Naive thymus-derived CD4-positive, alpha-beta T cell (primary cell): ENCODE measurements at regions not wholly inside any gene's neighbourhood (a gene's known extent, or its start where the extent isn't known, plus 50 kb on each side); places are given as distances from the start of the nearest gene placed in this dataset.

ENCODE experiments used
- ATAC-seq: fragments of 150-1000 bp; cut with Tn5 transposase; 2 replicates; pipeline ENCODE4 v1.10.0; 2021; ENCODE audit warnings: mild to moderate bottlenecking, moderate library complexity
- CTCF ChIA-PET: fragments of 350-600 bp; sonication (Branson Sonifier 250); formaldehyde crosslinking; loops from one replicate; lab custom pipeline; 2021; ENCODE audit warnings: antibody characterized with exemption; lab: Charles Lee
- POLR2A ChIA-PET: fragments of 350-600 bp; sonication (Branson Sonifier 250); formaldehyde crosslinking; loops from one replicate; lab custom pipeline; 2021; ENCODE audit warnings: antibody characterized with exemption, inconsistent platforms; lab: Charles Lee
- DNase-seq, 9 donors: peaks; one replicate each; pipeline versions ENCODE4 v3.0.0 to v3.0.0-alpha.2; 2020 to 2022; ENCODE audit warnings: mixed read lengths in 1 of 9
- H3K27ac ChIP-seq: one replicate; pipeline ENCODE4 v1.7.0; 2013; ENCODE audit warnings: mild to moderate bottlenecking, low read depth, low read length, moderate library complexity
- H3K27me3 ChIP-seq, 2 donors: one replicate each; pipeline ENCODE4 v1.7.0; 2013; ENCODE audit warnings: low read length in 2 of 2, mild to moderate bottlenecking in 2 of 2, moderate library complexity in 2 of 2; ENCODE audit not compliant: control insufficient read depth in 2 of 2, insufficient read depth in 2 of 2
- H3K36me3 ChIP-seq, 3 experiments: 1 replicate in 2 of 3; 2 replicates in 1 of 3; pipeline ENCODE4 v1.7.0; 2013; ENCODE audit warnings: low read length in 3 of 3, mild to moderate bottlenecking in 3 of 3, moderate library complexity in 1 of 3; ENCODE audit not compliant: insufficient read depth in 3 of 3, control insufficient read depth in 2 of 3
- H3K4me1 ChIP-seq, 2 donors: one replicate each; pipeline ENCODE4 v1.7.0; 2013; ENCODE audit warnings: low read length in 2 of 2, mild to moderate bottlenecking in 2 of 2, moderate library complexity in 1 of 2; ENCODE audit not compliant: control insufficient read depth in 2 of 2, insufficient read depth in 2 of 2
- H3K4me3 ChIP-seq: 2 replicates; pipeline ENCODE4 v1.7.0; 2013; ENCODE audit warnings: mild to moderate bottlenecking, low read length
- H3K9me3 ChIP-seq, 3 experiments: 1 replicate in 2 of 3; 2 replicates in 1 of 3; pipeline ENCODE4 v1.7.0; 2013; ENCODE audit warnings: low read length in 3 of 3; ENCODE audit not compliant: control insufficient read depth in 2 of 3
- H3K27ac Mint-ChIP-seq, 9 donors: one replicate each; pipeline ENCODE4 v1.8.0; 2020 to 2022; ENCODE audit warnings: mixed read lengths in 9 of 9, mild to moderate bottlenecking in 8 of 9, moderate library complexity in 5 of 9, inconsistent platforms in 2 of 9
- H3K27me3 Mint-ChIP-seq, 5 donors: one replicate each; pipeline ENCODE4 v1.8.0; 2021 to 2022; ENCODE audit warnings: mixed read lengths in 5 of 5, mild to moderate bottlenecking in 1 of 5
- H3K36me3 Mint-ChIP-seq, 5 donors: one replicate each; pipeline ENCODE4 v1.8.0; 2020 to 2022; ENCODE audit warnings: mixed read lengths in 5 of 5, mild to moderate bottlenecking in 3 of 5, inconsistent platforms in 1 of 5
- H3K4me1 Mint-ChIP-seq, 7 donors: one replicate each; pipeline ENCODE4 v1.8.0; 2020 to 2022; ENCODE audit warnings: mixed read lengths in 7 of 7, mild to moderate bottlenecking in 3 of 7, inconsistent platforms in 1 of 7
- H3K4me3 Mint-ChIP-seq, 10 donors: one replicate each; pipeline ENCODE4 v1.8.0; 2020 to 2022; ENCODE audit warnings: mild to moderate bottlenecking in 10 of 10, mixed read lengths in 10 of 10, moderate library complexity in 6 of 10, inconsistent platforms in 2 of 10
- H3K9me3 Mint-ChIP-seq, 11 donors: one replicate each; pipeline ENCODE4 v1.8.0; 2020 to 2022; ENCODE audit warnings: mixed read lengths in 11 of 11, mild to moderate bottlenecking in 4 of 11, inconsistent platforms in 1 of 11, moderate library complexity in 1 of 11
- intact Hi-C, 2 donors: fragments of 100-400 bp; cut with micrococcal nuclease; formaldehyde crosslinking; loops; one replicate each; pipeline ENCODE4 v1.15.1; 2023

DNA sequence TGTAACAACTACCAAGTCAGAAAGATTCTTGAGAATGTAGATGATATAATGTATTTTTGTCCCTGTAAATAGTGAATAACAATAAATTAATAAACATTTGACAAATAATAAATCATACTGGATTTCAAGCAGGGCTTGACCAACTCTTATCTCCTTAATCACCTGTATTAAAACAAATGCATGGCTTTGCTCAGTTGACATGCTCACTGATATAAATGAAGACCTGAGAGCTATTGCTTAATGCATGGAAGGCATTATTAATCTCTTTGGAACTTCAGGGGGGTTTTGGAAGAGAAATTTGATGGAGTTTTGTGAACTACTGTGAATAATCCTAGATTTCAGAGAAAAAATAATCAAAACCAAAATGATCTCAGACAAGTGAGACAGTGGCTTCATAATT is 1420.4 kb upstream of the TENM4 start:
- Histone ChIP-seq H3K27ac (no peak overlapping the region), H3K9me3 (no peaks in the 10 kb centered on the region), H3K36me3 (no peaks in the 10 kb centered on the region), H3K4me1 (no peaks in the 10 kb centered on the region), H3K4me3 (no peak overlapping the region), H3K27me3 (no peaks in the 10 kb centered on the region)
- Mint-ChIP-seq H3K9me3 (peaks cover 0 to 20% (median 2%) of the 10 kb centered on the region in 11 donors), H3K4me3 (no peak overlapping the region), H3K27ac (no peak overlapping the region), H3K27me3 (no peaks in the 10 kb centered on the region), H3K4me1 (no peaks in the 10 kb centered on the region), H3K36me3 (no peaks in the 10 kb centered on the region)
- intact Hi-C loops = no loop called here
- POLR2A ChIA-PET = no interaction called here
- ATAC-seq = no peak
- CTCF ChIA-PET = no interaction called here
- no peak for DNase-seq

- Mint-ChIP-seq H3K4me3 (no peak overlapping the region), H3K27ac (no peak overlapping the region), H3K36me3 (no peaks in the 10 kb centered on the region), H3K4me1 (no peaks in the 10 kb centered on the region), H3K27me3 (no peaks in the 10 kb centered on the region), H3K9me3 (peaks cover 0 to 20% (median 2%) of the 10 kb centered on the region in 11 donors)
- ChIA-PET POLR2A (no interaction called here), CTCF (no interaction called here)
- intact Hi-C loops = no loop called here
- no peaks in the 10 kb centered on the region for H3K4me1 ChIP-seq
- H3K9me3 ChIP-seq = no peaks in the 10 kb centered on the region
- H3K27me3 ChIP-seq = no peaks in the 10 kb centered on the region
- DNase-seq (no peak), ATAC-seq (no peak)
- no peak overlapping the region for H3K4me3 ChIP-seq
- H3K36me3 ChIP-seq = no peaks in the 10 kb centered on the region
- no peak overlapping the region for H3K27ac ChIP-seq
Observed at GRCh38 chr11:80860632-80861031, 1419.8 kb upstream of the TENM4 start.

- CTCF ChIA-PET = no interaction called here
- H3K27me3 Mint-ChIP-seq = no peaks in the 10 kb centered on the region
Observed at GRCh38 chr11:80856066-80856465, 1415.2 kb upstream of the TENM4 start.

GRCh38 chr11:80855426-80855825 is 1414.6 kb upstream of the TENM4 start:
- no peak overlapping the region for H3K4me3 Mint-ChIP-seq
- ChIA-PET CTCF (no interaction called here), POLR2A (no interaction called here)
- no peaks in the 10 kb centered on the region for H3K4me1 ChIP-seq
- DNase-seq = no peak
- H3K4me3 ChIP-seq = no peak overlapping the region
- no peaks in the 10 kb centered on the region for H3K4me1 Mint-ChIP-seq
- H3K9me3 Mint-ChIP-seq = peaks cover 0 to 18% (median 4%) of the 10 kb centered on the region in 11 donors
- H3K27me3 ChIP-seq = no peaks in the 10 kb centered on the region
- H3K9me3 ChIP-seq = no peaks in the 10 kb centered on the region
- no peaks in the 10 kb centered on the region for H3K27me3 Mint-ChIP-seq
- no peak overlapping the region for H3K27ac Mint-ChIP-seq
- no peak overlapping the region for H3K27ac ChIP-seq
- no peaks in the 10 kb centered on the region for H3K36me3 ChIP-seq
- no peaks in the 10 kb centered on the region for H3K36me3 Mint-ChIP-seq
- no peak for ATAC-seq
- intact Hi-C loops = no loop called here

More at GRCh38 chr11:80856066-80856465, 1415.2 kb upstream of the TENM4 start:
- intact Hi-C loops = no loop called here
- Histone ChIP-seq H3K4me1 (no peaks in the 10 kb centered on the region), H3K27ac (no peak overlapping the region), H3K27me3 (no peaks in the 10 kb centered on the region), H3K36me3 (no peaks in the 10 kb centered on the region), H3K9me3 (no peaks in the 10 kb centered on the region), H3K4me3 (no peak overlapping the region)
- H3K4me1 Mint-ChIP-seq = no peaks in the 10 kb centered on the region
- H3K4me3 Mint-ChIP-seq = no peak overlapping the region
- peaks cover 0 to 18% (median 4%) of the 10 kb centered on the region in 11 donors for H3K9me3 Mint-ChIP-seq
- DNase-seq = no peak
- ATAC-seq = no peak
- no peaks in the 10 kb centered on the region for H3K36me3 Mint-ChIP-seq
- H3K27ac Mint-ChIP-seq = no peak overlapping the region
- POLR2A ChIA-PET = no interaction called here

DNA sequence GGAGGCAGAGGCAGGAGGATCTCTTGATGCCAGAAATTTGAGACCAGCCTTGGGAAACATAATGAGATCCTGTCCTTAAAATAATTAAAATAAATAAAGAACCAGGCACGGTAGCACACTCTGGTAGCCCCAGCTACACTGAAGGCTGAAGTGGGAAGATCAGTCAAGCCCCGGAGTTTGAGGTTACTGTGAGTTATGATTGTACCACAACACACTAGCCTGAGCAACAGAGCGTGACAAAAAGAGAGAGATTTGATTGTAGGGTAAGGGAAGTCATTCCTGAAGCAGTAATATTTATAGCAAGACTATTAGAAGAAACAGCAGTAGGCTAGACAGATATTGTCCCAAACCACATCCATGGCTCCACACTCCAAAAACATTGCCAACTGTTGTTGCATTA is 1408.4 kb upstream of the TENM4 start:
- Histone ChIP-seq H3K4me3 (no peak overlapping the region), H3K4me1 (no peaks in the 10 kb centered on the region), H3K27me3 (no peaks in the 10 kb centered on the region), H3K27ac (no peak overlapping the region), H3K36me3 (no peaks in the 10 kb centered on the region), H3K9me3 (no peaks in the 10 kb centered on the region)
- Mint-ChIP-seq H3K27me3 (no peaks in the 10 kb centered on the region), H3K4me3 (no peak overlapping the region), H3K9me3 (peaks cover 0 to 18% (median 6%) of the 10 kb centered on the region in 11 donors), H3K27ac (no peak overlapping the region), H3K4me1 (no peaks in the 10 kb centered on the region), H3K36me3 (no peaks in the 10 kb centered on the region)
- ChIA-PET POLR2A (no interaction called here), CTCF (no interaction called here)
- intact Hi-C loops = no loop called here
- DNase-seq (no peak), ATAC-seq (no peak)

DNA sequence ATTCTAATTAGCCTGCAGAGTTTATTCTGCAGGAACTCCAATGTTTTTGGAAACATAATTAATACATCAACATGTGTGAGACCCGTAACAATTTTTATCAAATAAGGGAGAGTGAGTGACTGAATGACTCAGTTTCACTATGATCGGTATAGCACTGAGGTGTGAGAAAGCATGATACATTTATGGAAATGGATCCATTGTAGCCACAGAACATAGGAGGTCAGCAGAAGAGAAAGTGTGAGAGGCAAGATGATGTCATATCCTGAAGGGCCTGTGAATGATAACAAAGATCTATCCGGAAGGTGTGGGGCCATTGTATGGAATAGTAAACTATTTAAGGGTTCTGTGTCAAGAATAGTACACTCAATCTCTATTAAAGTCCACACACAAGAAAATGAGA is 1406.1 kb upstream of the TENM4 start:
- H3K4me3 Mint-ChIP-seq = no peak overlapping the region
- no peaks in the 10 kb centered on the region for H3K4me1 ChIP-seq
- no peak overlapping the region for H3K4me3 ChIP-seq
- no peak overlapping the region for H3K27ac ChIP-seq
- CTCF ChIA-PET = no interaction called here
- H3K9me3 ChIP-seq = no peaks in the 10 kb centered on the region
- ATAC-seq (no peak), DNase-seq (no peak)
- no peaks in the 10 kb centered on the region for H3K27me3 Mint-ChIP-seq
- POLR2A ChIA-PET = no interaction called here
- intact Hi-C loops = no loop called here
- no peaks in the 10 kb centered on the region for H3K4me1 Mint-ChIP-seq
- H3K9me3 Mint-ChIP-seq = peaks cover 0 to 23% (median 4%) of the 10 kb centered on the region in 11 donors
- no peaks in the 10 kb centered on the region for H3K36me3 ChIP-seq
- no peak overlapping the region for H3K27ac Mint-ChIP-seq
- H3K36me3 Mint-ChIP-seq = no peaks in the 10 kb centered on the region
- H3K27me3 ChIP-seq = no peaks in the 10 kb centered on the region

DNA sequence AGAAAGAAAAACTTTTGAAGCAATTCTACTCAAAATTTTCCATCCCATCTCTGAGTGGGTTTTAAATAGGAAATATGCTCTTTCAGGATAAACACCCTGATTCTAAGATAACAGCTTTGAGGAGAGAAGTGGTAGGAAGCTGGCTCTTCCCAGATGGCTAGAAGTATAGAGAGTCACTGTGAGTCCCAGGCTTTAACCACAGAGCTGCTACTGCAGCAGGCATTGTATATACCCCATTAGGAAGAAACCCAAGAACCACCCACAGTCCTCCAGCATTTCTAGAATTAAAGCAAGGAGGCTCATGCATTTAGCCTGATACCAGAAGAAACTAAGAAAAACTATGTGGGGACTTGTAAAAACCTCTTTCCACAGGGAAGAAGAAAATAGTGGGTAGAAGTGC is 1405.6 kb upstream of the TENM4 start:
- POLR2A ChIA-PET = no interaction called here
- H3K27ac ChIP-seq = no peak overlapping the region
- CTCF ChIA-PET = no interaction called here
- no peaks in the 10 kb centered on the region for H3K36me3 Mint-ChIP-seq
- H3K4me1 ChIP-seq = no peaks in the 10 kb centered on the region
- H3K27me3 ChIP-seq = no peaks in the 10 kb centered on the region
- intact Hi-C loops = no loop called here
- no peaks in the 10 kb centered on the region for H3K9me3 ChIP-seq
- peaks cover 0 to 23% (median 4%) of the 10 kb centered on the region in 11 donors for H3K9me3 Mint-ChIP-seq
- no peaks in the 10 kb centered on the region for H3K36me3 ChIP-seq
- H3K4me1 Mint-ChIP-seq = no peaks in the 10 kb centered on the region
- H3K4me3 ChIP-seq = no peak overlapping the region
- H3K4me3 Mint-ChIP-seq = no peak overlapping the region
- H3K27ac Mint-ChIP-seq = no peak overlapping the region
- no peak for DNase-seq
- no peak for ATAC-seq
- H3K27me3 Mint-ChIP-seq = no peaks in the 10 kb centered on the region
